GM12865 (cell line): ENCODE measurements at regions not wholly inside any gene's neighbourhood (a gene's known extent, or its start where the extent isn't known, plus 50 kb on each side); places are given as distances from the start of the nearest gene placed in this dataset.

ENCODE experiments used
- DNase-seq: peaks from one replicate; pipeline ENCODE4 v3.0.0; 2010; ENCODE audit warnings: low read depth
- H3K4me3 ChIP-seq: 2 replicates; pipeline ENCODE4 v1.5.1; 2011; ENCODE audit warnings: mild to moderate bottlenecking, low read depth, low read length, control low read depth
- CTCF ChIP-seq: IDR thresholded peaks from 2 replicates; pipeline ENCODE4 v1.5.1; 2011; ENCODE audit warnings: low read length, control low read depth, low read depth, inconsistent platforms; ENCODE audit not compliant: insufficient read depth; ENCODE audit errors: missing control alignments

GRCh38 chr5:54370982-54371381 is 60.6 kb upstream of the ARL15 start:
- H3K4me3 ChIP-seq = no peak overlapping the region
- no peak for TF ChIP-seq CTCF
- no peak for DNase-seq

GRCh38 chr5:54367844-54368243 is 57.5 kb upstream of the ARL15 start:
- no peak overlapping the region for H3K4me3 ChIP-seq
- no peak for TF ChIP-seq CTCF

GRCh38 chr5:54366707-54367106 is 56.3 kb upstream of the ARL15 start:
- no peak overlapping the region for H3K4me3 ChIP-seq
- DNase-seq = no peak
- no peak for TF ChIP-seq CTCF

More at GRCh38 chr5:54367844-54368243, 57.5 kb upstream of the ARL15 start:
- no peak for DNase-seq

GRCh38 chr5:54363669-54364068 is 53.3 kb upstream of the ARL15 start:
- no peak overlapping the region for H3K4me3 ChIP-seq
- DNase-seq = no peak
- no peak for TF ChIP-seq CTCF

- no peak for TF ChIP-seq CTCF
- H3K4me3 ChIP-seq = no peak overlapping the region
- no peak for DNase-seq
These were observed 52.7 kb upstream of the ARL15 start for GRCh38 chr5:54362992-54363625.

GRCh38 chr5:54362434-54362833 is 52.1 kb upstream of the ARL15 start:
- TF ChIP-seq CTCF = no peak
- no peak for DNase-seq
- H3K4me3 ChIP-seq = no peak overlapping the region

GRCh38 chr5:54361691-54362411 is 51.5 kb upstream of the ARL15 start:
- no peak for TF ChIP-seq CTCF
- no peak overlapping the region for H3K4me3 ChIP-seq
- no peak for DNase-seq
